ENCODE measurements at regions not wholly inside any gene's neighbourhood (a gene's known extent, or its start where the extent isn't known, plus 50 kb on each side); places are given as distances from the start of the nearest gene placed in this dataset.
"Not testable (repeated sequence)": the region's sequence is repeated elsewhere in the genome, so short reads cannot be mapped to it uniquely, and the experiment has no call there.

DNA sequence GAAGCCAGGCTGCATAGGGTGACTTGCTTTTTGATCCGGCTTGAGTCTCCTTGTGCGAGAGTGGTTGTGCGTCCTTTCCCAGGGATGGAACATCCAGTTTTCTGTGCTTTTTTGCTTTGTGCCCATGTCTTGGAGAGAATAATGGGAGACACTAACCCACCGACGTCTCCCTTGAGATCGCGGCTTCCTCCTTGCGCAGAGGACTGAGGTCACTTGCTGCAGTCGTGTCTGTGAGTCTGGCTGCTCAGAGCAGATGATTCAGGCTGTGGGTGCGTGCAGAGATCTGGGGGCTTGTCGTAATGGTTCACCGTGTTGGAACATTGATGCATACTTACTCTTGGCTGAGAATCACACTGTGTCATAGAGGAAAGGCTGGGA, 164.5 kb upstream of the CACNA1E start:
- Histone ChIP-seq H2AFZ (ENCODE audit: low read length) (no peak overlapping the region), H3K9me2 (ENCODE audit: insufficient read depth, low read length) (no peaks in the 10 kb centered on the region), H3K36me3 (ENCODE audit: insufficient read depth, low read length) (no peaks in the 10 kb centered on the region), H3K27ac (ENCODE audit: low read depth, low read length, poor library complexity, severe bottlenecking) (no peak overlapping the region), H3K4me1 (ENCODE audit: insufficient read depth, low read length, poor library complexity, severe bottlenecking) (no peaks in the 10 kb centered on the region), H3K79me2 (ENCODE audit: insufficient read depth, low read depth, low read length) (no peaks in the 10 kb centered on the region), H3K4me3 (ENCODE audit: low read depth, low read length, poor library complexity, severe bottlenecking) (no peak overlapping the region), H3K4me2 (ENCODE audit: low read length) (no peak overlapping the region), H3K9me3 (ENCODE audit: low read length) (no peaks in the 10 kb centered on the region), H4K20me1 (ENCODE audit: insufficient read depth, low read length) (no peaks in the 10 kb centered on the region)
- ChIA-PET CTCF (ENCODE audit: unreplicated experiment) (no interaction called here), POLR2A (no interaction called here)
- BruUV-seq (replicated peaks) = no TSS peak
- intact Hi-C loops (cut with micrococcal nuclease; ENCODE audit: unreplicated experiment) = no loop called here
- TF ChIP-seq, protein P1, sequence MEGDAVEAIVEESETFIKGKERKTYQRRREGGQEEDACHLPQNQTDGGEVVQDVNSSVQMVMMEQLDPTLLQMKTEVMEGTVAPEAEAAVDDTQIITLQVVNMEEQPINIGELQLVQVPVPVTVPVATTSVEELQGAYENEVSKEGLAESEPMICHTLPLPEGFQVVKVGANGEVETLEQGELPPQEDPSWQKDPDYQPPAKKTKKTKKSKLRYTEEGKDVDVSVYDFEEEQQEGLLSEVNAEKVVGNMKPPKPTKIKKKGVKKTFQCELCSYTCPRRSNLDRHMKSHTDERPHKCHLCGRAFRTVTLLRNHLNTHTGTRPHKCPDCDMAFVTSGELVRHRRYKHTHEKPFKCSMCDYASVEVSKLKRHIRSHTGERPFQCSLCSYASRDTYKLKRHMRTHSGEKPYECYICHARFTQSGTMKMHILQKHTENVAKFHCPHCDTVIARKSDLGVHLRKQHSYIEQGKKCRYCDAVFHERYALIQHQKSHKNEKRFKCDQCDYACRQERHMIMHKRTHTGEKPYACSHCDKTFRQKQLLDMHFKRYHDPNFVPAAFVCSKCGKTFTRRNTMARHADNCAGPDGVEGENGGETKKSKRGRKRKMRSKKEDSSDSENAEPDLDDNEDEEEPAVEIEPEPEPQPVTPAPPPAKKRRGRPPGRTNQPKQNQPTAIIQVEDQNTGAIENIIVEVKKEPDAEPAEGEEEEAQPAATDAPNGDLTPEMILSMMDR (conservative IDR thresholded peaks at IDR 0.05; ENCODE audit: low read length) = no peak
- TF ChIP-seq EZH2phosphoT487 (IDR thresholded peaks at IDR 0.05; ENCODE audit: borderline replicate concordance, low read depth, low read length) = no peak
- no peak for DNase-seq (ENCODE audit: low spot score)

DNA sequence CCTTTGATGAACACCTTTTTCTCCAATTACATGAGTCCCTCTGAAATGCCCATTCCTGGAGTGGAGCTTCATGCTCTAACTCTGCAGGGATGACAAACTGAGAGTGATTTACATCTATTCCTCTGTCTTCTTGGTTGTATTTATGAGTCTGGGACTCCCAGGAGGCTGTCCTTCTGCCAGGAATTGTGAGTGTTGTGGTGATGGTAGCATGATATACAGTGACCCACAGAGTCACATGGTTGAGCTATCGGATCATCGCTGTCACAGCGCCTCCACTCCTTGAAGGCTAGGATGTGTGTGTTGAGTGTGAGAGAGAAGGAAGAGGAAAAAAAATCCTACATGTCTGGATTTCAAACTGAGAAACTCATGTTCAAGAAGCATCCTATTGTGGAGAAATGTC, 163.4 kb upstream of the CACNA1E start:
- POLR2A ChIA-PET = no interaction called here
- CTCF ChIA-PET (ENCODE audit: unreplicated experiment) = no interaction called here
- intact Hi-C loops (cut with micrococcal nuclease; ENCODE audit: unreplicated experiment) = no loop called here
- no TSS peak for BruUV-seq (replicated peaks)
- Histone ChIP-seq H3K36me3 (ENCODE audit: insufficient read depth, low read length) (no peaks in the 10 kb centered on the region), H2AFZ (ENCODE audit: low read length) (no peak overlapping the region), H3K4me3 (ENCODE audit: low read depth, low read length, poor library complexity, severe bottlenecking) (no peak overlapping the region), H3K79me2 (ENCODE audit: insufficient read depth, low read depth, low read length) (no peaks in the 10 kb centered on the region), H3K9me2 (ENCODE audit: insufficient read depth, low read length) (no peaks in the 10 kb centered on the region), H3K9me3 (ENCODE audit: low read length) (no peaks in the 10 kb centered on the region), H3K4me2 (ENCODE audit: low read length) (no peak overlapping the region), H4K20me1 (ENCODE audit: insufficient read depth, low read length) (no peaks in the 10 kb centered on the region), H3K27ac (ENCODE audit: low read depth, low read length, poor library complexity, severe bottlenecking) (no peak overlapping the region), H3K4me1 (ENCODE audit: insufficient read depth, low read length, poor library complexity, severe bottlenecking) (no peaks in the 10 kb centered on the region)
- DNase-seq (ENCODE audit: low spot score) = no peak
- TF ChIP-seq, protein P1 (conservative IDR thresholded peaks at IDR 0.05; ENCODE audit: low read length) = no peak

DNA sequence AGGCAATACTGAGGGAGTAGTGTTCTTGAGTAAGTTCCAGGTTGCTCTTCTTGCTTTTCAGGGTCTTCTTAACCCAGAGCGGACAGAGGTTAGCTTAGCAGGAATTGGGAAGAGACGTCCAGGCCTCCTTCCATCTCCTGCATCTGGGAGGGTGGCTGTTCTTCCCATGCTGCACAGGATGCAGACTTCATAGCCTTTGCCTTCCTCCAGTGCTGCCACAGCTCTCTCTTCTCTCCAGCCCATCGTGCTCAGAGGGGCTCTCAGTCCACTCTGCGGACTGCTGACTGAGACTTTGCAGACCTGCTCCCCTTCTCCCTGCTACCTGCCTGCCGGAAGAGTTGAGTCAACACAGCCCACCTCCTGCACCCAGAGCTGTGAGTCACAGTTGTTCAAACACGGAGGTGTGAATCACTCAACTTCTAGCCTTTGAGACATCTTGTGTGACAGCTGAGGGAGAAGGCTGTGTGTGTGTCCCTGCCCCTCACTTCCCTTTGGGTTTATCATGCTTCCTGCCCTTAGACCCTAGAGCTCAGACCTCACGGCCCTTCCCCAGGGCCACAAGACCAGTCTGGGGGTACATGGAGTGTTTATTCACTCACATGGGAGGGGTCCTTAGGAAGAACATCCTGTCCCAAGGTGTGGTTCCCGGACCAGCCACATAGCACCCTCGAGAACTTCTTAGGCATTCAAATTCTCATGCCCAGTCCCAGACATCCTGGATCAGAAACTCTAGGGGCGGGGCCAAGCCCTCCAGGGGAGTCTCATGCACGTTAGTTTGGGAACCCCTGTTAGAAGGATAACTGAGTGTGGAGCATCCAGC, 158.3 kb upstream of the CACNA1E start:
- H3K4me2 ChIP-seq (ENCODE audit: low read length) = no peak overlapping the region
- intact Hi-C loops (cut with micrococcal nuclease; ENCODE audit: unreplicated experiment) = no loop called here

DNA sequence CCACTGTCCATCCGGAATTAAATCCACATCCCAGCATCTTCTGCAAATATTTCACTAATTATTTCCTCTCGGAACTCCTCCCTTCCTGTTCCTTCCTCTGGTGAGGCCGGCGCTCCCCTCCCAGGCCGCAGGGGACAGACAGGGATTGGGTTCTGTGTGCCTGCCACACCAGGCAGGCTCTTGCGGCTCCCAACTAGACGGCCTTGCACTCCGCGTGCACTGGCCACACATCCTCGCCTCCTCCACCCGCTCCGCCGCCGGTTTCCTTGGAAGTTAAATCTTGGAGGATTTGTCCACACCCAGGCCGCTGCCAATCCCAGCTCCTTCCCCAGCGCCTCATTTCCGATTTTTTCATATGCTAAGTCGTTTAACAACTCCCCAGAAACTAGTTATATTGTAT, 157.6 kb upstream of the CACNA1E start:
- H3K79me2 ChIP-seq (ENCODE audit: insufficient read depth, low read depth, low read length); H3K9me3 ChIP-seq (ENCODE audit: low read length); H3K4me1 ChIP-seq (ENCODE audit: insufficient read depth, low read length, poor library complexity, severe bottlenecking); H3K9me2 ChIP-seq (ENCODE audit: insufficient read depth, low read length); CTCF ChIA-PET (ENCODE audit: unreplicated experiment); H3K36me3 ChIP-seq (ENCODE audit: insufficient read depth, low read length); H3K4me2 ChIP-seq (ENCODE audit: low read length); POLR2A ChIA-PET; H3K27ac ChIP-seq (ENCODE audit: low read depth, low read length, poor library complexity, severe bottlenecking); BruUV-seq (replicated peaks); intact Hi-C loops (cut with micrococcal nuclease; ENCODE audit: unreplicated experiment); H3K4me3 ChIP-seq (ENCODE audit: low read depth, low read length, poor library complexity, severe bottlenecking); H4K20me1 ChIP-seq (ENCODE audit: insufficient read depth, low read length); DNase-seq (ENCODE audit: low spot score); H2AFZ ChIP-seq (ENCODE audit: low read length): not testable (repeated sequence)

More for the DNA sequence above, 158.3 kb upstream of the CACNA1E start:
- H2AFZ ChIP-seq (ENCODE audit: low read length) = no peak overlapping the region
- DNase-seq (ENCODE audit: low spot score) = no peak
- ChIA-PET POLR2A (no interaction called here), CTCF (ENCODE audit: unreplicated experiment) (no interaction called here)
- no peaks in the 10 kb centered on the region for H3K9me3 ChIP-seq (ENCODE audit: low read length)
- TF ChIP-seq, protein P1 (conservative IDR thresholded peaks at IDR 0.05; ENCODE audit: low read length) = no peak
- no peak for TF ChIP-seq EZH2phosphoT487 (IDR thresholded peaks at IDR 0.05; ENCODE audit: borderline replicate concordance, low read depth, low read length)
- H4K20me1 ChIP-seq (ENCODE audit: insufficient read depth, low read length) = no peaks in the 10 kb centered on the region
- H3K79me2 ChIP-seq (ENCODE audit: insufficient read depth, low read depth, low read length) = no peaks in the 10 kb centered on the region
- H3K4me3 ChIP-seq (ENCODE audit: low read depth, low read length, poor library complexity, severe bottlenecking) = no peak overlapping the region
- no peaks in the 10 kb centered on the region for H3K36me3 ChIP-seq (ENCODE audit: insufficient read depth, low read length)
- BruUV-seq (replicated peaks) = no TSS peak
- no peaks in the 10 kb centered on the region for H3K4me1 ChIP-seq (ENCODE audit: insufficient read depth, low read length, poor library complexity, severe bottlenecking)
- no peak overlapping the region for H3K27ac ChIP-seq (ENCODE audit: low read depth, low read length, poor library complexity, severe bottlenecking)
- no peaks in the 10 kb centered on the region for H3K9me2 ChIP-seq (ENCODE audit: insufficient read depth, low read length)
